ENCODE measurements at regions not wholly inside any gene's neighbourhood (a gene's known extent, or its start where the extent isn't known, plus 50 kb on each side); places are given as distances from the start of the nearest gene placed in this dataset.

DNA sequence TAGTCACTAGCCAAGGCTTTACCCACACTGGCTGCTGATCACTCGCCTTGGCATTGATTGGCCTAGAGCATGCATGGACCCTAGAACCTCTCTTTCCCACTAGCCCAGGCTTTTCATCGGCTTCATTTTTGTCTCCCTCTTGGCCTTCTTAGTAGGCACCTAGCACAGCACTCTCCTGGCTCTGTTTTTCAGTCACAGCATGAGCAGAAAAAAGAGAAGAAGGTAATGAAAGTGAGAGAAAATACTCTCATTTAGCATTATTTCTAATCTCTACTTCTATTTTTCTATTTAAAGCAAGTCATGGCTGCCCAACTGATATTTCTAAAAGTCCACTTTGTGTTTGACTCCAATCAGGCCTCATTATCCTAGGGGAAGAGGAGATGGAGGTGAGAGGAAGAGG is 267.2 kb downstream of the FBXO8 start:
- H3K36me3 ChIP-seq (ENCODE audit: control insufficient read depth, insufficient read depth, low read length), result no peaks in the 10 kb centered on the region
- Mint-ChIP-seq H3K4me1 (no peaks in the 10 kb centered on the region), H3K9me3 (peaks cover 5% of the 10 kb centered on the region in 2 donors), H3K27me3 (ENCODE audit: low read depth in 2 of 2) (no peaks in the 10 kb centered on the region), H3K4me3 (no peak overlapping the region), H3K27ac (no peak overlapping the region), H3K36me3 (no peaks in the 10 kb centered on the region)
- ATAC-seq (no peak), DNase-seq (no peak)
- TF ChIP-seq, protein P1, sequence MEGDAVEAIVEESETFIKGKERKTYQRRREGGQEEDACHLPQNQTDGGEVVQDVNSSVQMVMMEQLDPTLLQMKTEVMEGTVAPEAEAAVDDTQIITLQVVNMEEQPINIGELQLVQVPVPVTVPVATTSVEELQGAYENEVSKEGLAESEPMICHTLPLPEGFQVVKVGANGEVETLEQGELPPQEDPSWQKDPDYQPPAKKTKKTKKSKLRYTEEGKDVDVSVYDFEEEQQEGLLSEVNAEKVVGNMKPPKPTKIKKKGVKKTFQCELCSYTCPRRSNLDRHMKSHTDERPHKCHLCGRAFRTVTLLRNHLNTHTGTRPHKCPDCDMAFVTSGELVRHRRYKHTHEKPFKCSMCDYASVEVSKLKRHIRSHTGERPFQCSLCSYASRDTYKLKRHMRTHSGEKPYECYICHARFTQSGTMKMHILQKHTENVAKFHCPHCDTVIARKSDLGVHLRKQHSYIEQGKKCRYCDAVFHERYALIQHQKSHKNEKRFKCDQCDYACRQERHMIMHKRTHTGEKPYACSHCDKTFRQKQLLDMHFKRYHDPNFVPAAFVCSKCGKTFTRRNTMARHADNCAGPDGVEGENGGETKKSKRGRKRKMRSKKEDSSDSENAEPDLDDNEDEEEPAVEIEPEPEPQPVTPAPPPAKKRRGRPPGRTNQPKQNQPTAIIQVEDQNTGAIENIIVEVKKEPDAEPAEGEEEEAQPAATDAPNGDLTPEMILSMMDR (IDR thresholded peaks at IDR 0.05), result no peak
- intact Hi-C loops (cut with micrococcal nuclease), result no loop called here
- no peaks in the 10 kb centered on the region for H3K4me1 ChIP-seq (ENCODE audit: control insufficient read depth, insufficient read depth, low read length)
- H3K9me3 ChIP-seq (ENCODE audit: control insufficient read depth, insufficient read depth, low read length), result no peaks in the 10 kb centered on the region
- no peak overlapping the region for H3K27ac ChIP-seq (ENCODE audit: low read length)
- H3K4me3 ChIP-seq (ENCODE audit: low read length), result no peak overlapping the region
- no peaks in the 10 kb centered on the region for H3K27me3 ChIP-seq (ENCODE audit: control insufficient read depth, insufficient read depth, low read length)
- WGBS (ENCODE audit: insufficient coverage), result 90% methylated on average over 2 of the region's 2 CpGs

DNA sequence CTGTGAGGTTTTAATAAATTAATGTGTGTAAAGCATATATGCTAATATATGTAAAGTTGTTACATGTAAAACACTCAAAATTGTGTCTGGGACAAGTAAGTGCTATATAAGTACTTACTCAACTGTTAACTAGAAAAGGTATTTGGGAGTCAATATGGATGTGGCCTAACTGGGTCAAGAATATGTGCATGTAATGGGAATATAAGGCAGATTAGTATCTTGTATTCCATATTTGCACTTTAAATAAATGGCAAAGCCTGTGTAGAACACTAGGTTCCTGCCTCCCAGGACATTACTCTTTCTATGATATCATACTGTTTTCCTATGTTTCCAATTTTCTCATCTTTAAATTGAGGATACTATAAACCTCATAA is 270.6 kb downstream of the FBXO8 start:
- Histone ChIP-seq H3K4me1 (ENCODE audit: control insufficient read depth, insufficient read depth, low read length) (no peaks in the 10 kb centered on the region), H3K9me3 (ENCODE audit: control insufficient read depth, insufficient read depth, low read length) (no peaks in the 10 kb centered on the region), H3K36me3 (ENCODE audit: control insufficient read depth, insufficient read depth, low read length) (no peaks in the 10 kb centered on the region), H3K27me3 (ENCODE audit: control insufficient read depth, insufficient read depth, low read length) (no peaks in the 10 kb centered on the region), H3K4me3 (ENCODE audit: low read length) (no peak overlapping the region), H3K27ac (ENCODE audit: low read length) (no peak overlapping the region)
- Mint-ChIP-seq H3K36me3 (no peaks in the 10 kb centered on the region), H3K4me3 (no peak overlapping the region), H3K9me3 (peaks cover 0 to 5% of the 10 kb centered on the region in 2 donors), H3K4me1 (no peaks in the 10 kb centered on the region), H3K27ac (no peak overlapping the region), H3K27me3 (ENCODE audit: low read depth in 2 of 2) (no peaks in the 10 kb centered on the region)
- intact Hi-C loops (cut with micrococcal nuclease), result no loop called here
- no peak for ATAC-seq
- DNase-seq, result no peak
- TF ChIP-seq, protein P1 (IDR thresholded peaks at IDR 0.05), result no peak

DNA sequence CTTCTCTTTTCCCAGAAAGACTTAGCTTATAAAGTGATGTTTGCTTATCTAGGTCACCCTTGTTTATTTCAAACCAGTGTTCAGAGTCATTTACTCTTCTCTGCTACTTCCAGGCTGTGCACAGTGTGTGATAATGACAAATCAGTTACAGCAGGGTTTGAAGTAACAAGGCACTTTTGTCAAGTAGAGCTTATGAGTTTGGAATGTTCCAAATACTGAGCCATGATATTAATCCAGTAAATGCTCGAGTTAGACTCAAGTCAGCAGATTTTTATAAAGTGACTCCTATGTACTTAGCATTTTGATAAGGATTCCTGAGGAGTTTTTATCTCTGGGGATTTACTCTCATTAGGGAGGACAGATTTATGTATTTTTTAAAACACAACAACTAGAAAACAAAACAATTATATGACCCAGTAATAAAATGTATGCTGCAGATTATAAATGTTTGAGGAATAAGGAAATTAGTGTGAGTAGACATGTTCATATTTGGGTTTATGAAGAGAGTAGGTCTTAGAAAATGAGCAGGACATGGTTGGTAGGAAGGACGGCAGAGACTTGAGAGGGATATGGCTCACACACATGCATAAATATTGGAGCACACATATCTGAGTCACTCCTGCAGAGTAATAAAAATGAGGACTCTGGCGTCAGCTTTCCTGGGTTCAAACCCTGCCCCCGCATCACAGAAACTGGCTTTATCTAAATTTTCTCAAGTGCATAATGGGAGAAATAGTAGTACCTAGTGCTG is 271.2 kb downstream of the FBXO8 start:
- Mint-ChIP-seq H3K27ac (no peak overlapping the region), H3K27me3 (ENCODE audit: low read depth in 2 of 2) (no peaks in the 10 kb centered on the region), H3K36me3 (no peaks in the 10 kb centered on the region), H3K9me3 (peaks cover 0 to 5% of the 10 kb centered on the region in 2 donors), H3K4me3 (no peak overlapping the region), H3K4me1 (no peaks in the 10 kb centered on the region)
- 84% methylated on average over 4 of the region's 4 CpGs for WGBS (ENCODE audit: insufficient coverage)
- no peaks in the 10 kb centered on the region for H3K27me3 ChIP-seq (ENCODE audit: control insufficient read depth, insufficient read depth, low read length)
- TF ChIP-seq, protein P1 (IDR thresholded peaks at IDR 0.05), result no peak
- DNase-seq, result no peak
- no peaks in the 10 kb centered on the region for H3K4me1 ChIP-seq (ENCODE audit: control insufficient read depth, insufficient read depth, low read length)
- no peaks in the 10 kb centered on the region for H3K36me3 ChIP-seq (ENCODE audit: control insufficient read depth, insufficient read depth, low read length)
- intact Hi-C loops (cut with micrococcal nuclease), result no loop called here
- H3K9me3 ChIP-seq (ENCODE audit: control insufficient read depth, insufficient read depth, low read length), result no peaks in the 10 kb centered on the region
- H3K27ac ChIP-seq (ENCODE audit: low read length), result no peak overlapping the region
- H3K4me3 ChIP-seq (ENCODE audit: low read length), result no peak overlapping the region
- ATAC-seq, result no peak

DNA sequence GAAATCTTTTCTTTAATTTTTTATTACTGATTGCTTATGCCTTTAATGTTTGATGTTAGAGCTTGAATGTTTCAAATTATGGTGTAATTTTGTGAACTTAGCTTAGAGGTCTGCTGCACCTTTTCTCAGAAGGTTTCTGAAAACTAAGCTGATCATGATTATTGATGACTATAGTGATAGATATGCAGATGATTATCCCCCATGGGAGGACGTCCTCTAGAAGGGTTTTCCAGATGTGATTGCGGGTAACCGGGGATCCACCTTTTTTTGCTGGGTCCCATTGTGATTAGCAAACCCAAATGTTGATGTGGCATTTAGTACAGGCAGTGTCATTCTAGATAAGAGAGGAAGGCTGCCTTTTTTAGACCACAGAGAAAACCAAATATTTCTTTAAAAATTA is 272.9 kb downstream of the FBXO8 start:
- Histone ChIP-seq H3K27me3 (ENCODE audit: control insufficient read depth, insufficient read depth, low read length) (no peaks in the 10 kb centered on the region), H3K36me3 (ENCODE audit: control insufficient read depth, insufficient read depth, low read length) (no peaks in the 10 kb centered on the region), H3K9me3 (ENCODE audit: control insufficient read depth, insufficient read depth, low read length) (no peaks in the 10 kb centered on the region), H3K27ac (ENCODE audit: low read length) (no peak overlapping the region), H3K4me1 (ENCODE audit: control insufficient read depth, insufficient read depth, low read length) (no peaks in the 10 kb centered on the region), H3K4me3 (ENCODE audit: low read length) (no peak overlapping the region)
- H3K36me3 Mint-ChIP-seq, result no peaks in the 10 kb centered on the region
- DNase-seq (no peak), ATAC-seq (no peak)
- TF ChIP-seq, protein P1 (IDR thresholded peaks at IDR 0.05), result no peak
- no peaks in the 10 kb centered on the region for H3K27me3 Mint-ChIP-seq (ENCODE audit: low read depth in 2 of 2)
- intact Hi-C loops (cut with micrococcal nuclease), result no loop called here
- no peaks in the 10 kb centered on the region for H3K4me1 Mint-ChIP-seq
- no peak overlapping the region for H3K27ac Mint-ChIP-seq
- no peak overlapping the region for H3K4me3 Mint-ChIP-seq
- H3K9me3 Mint-ChIP-seq, result no peaks in the 10 kb centered on the region
- WGBS (ENCODE audit: insufficient coverage), result 66% methylated on average over 3 of the region's 3 CpGs
